GM23338 (cell line): ENCODE measurements at regions not wholly inside any gene's neighbourhood (a gene's known extent, or its start where the extent isn't known, plus 50 kb on each side); places are given as distances from the start of the nearest gene placed in this dataset.

Experiments used
- ATAC-seq: fragments of 200-7000 bp; cut with Tn5 transposase; 3 replicates; pipeline ENCODE4 v1.9.1; 2020
- DNase-seq: peaks from one replicate; pipeline ENCODE4 v3.0.0-alpha.2; 2015; ENCODE audit warnings: low spot score
- H2AFZ ChIP-seq: fragments of 200-600 bp; sonication (generic); 2 replicates; pipeline ENCODE4 v1.8.0; 2016; ENCODE audit warnings: antibody characterized with exemption, mild to moderate bottlenecking, moderate library complexity
- H3F3A ChIP-seq: fragments of 200-600 bp; sonication (generic); replicated peaks from 2 replicates; pipeline ENCODE4 v1.8.0; 2017; ENCODE audit warnings: antibody characterized with exemption, mixed run types, low read depth
- H3K27ac ChIP-seq: fragments of 200-600 bp; sonication (generic); 2 replicates; pipeline ENCODE4 v1.6.1; 2016; ENCODE audit warnings: low read depth
- H3K27me3 ChIP-seq: fragments of 200-600 bp; sonication (generic); 2 replicates; pipeline ENCODE4 v1.8.0; 2016; ENCODE audit warnings: mild to moderate bottlenecking, mixed run types, moderate library complexity; ENCODE audit not compliant: insufficient read depth
- H3K36me3 ChIP-seq: fragments of 200-600 bp; sonication (generic); 2 replicates; pipeline ENCODE4 v1.8.0; 2016; ENCODE audit warnings: mild to moderate bottlenecking; ENCODE audit not compliant: insufficient read depth
- H3K4me1 ChIP-seq: fragments of 200-600 bp; sonication (generic); 2 replicates; pipeline ENCODE4 v1.8.0; 2016; ENCODE audit warnings: mild to moderate bottlenecking, moderate library complexity; ENCODE audit not compliant: insufficient read depth
- H3K4me2 ChIP-seq: fragments of 200-600 bp; sonication (generic); 2 replicates; pipeline ENCODE4 v1.7.1; 2017; ENCODE audit warnings: mixed run types
- H3K4me3 ChIP-seq: fragments of 200-600 bp; sonication (generic); 2 replicates; pipeline ENCODE4 v1.6.1; 2016; ENCODE audit warnings: mixed run types
- H3K79me2 ChIP-seq: fragments of 200-600 bp; sonication (generic); replicated peaks from 2 replicates; pipeline ENCODE4 v1.8.0; 2017; ENCODE audit warnings: mild to moderate bottlenecking; ENCODE audit not compliant: insufficient read depth
- H3K9me2 ChIP-seq: fragments of 200-600 bp; sonication (generic); 2 replicates; pipeline ENCODE4 v1.8.0; 2017; ENCODE audit not compliant: insufficient read depth
- H4K20me1 ChIP-seq: fragments of 200-600 bp; sonication (generic); replicated peaks from 2 replicates; pipeline ENCODE4 v1.8.0; 2017; ENCODE audit warnings: mild to moderate bottlenecking; ENCODE audit not compliant: insufficient read depth
- H3K27ac Mint-ChIP-seq: 2 replicates; pipeline ENCODE4 v1.8.0; 2020; ENCODE audit warnings: inconsistent platforms, mild to moderate bottlenecking, moderate library complexity, mixed read lengths
- H3K27me3 Mint-ChIP-seq: 3 replicates; pipeline ENCODE4 v1.8.0; 2022; ENCODE audit warnings: low read depth, mild to moderate bottlenecking, moderate library complexity, mixed read lengths, inconsistent platforms; ENCODE audit not compliant: insufficient read depth, poor library complexity
- H3K36me3 Mint-ChIP-seq: 3 replicates; pipeline ENCODE4 v1.8.0; 2021; ENCODE audit warnings: low read depth, mild to moderate bottlenecking, inconsistent platforms, moderate library complexity, mixed read lengths
- H3K4me1 Mint-ChIP-seq: 3 replicates; pipeline ENCODE4 v1.8.0; 2020; ENCODE audit warnings: mild to moderate bottlenecking, inconsistent platforms, mixed read lengths
- H3K4me3 Mint-ChIP-seq: 3 replicates; pipeline ENCODE4 v1.8.0; 2021; ENCODE audit warnings: moderate library complexity, mild to moderate bottlenecking, inconsistent platforms, mixed read lengths
- H3K9me3 Mint-ChIP-seq: 3 replicates; pipeline ENCODE4 v1.8.0; 2020; ENCODE audit warnings: moderate library complexity, mild to moderate bottlenecking, inconsistent platforms, mixed read lengths
- CREB1 ChIP-seq: fragments of 250-450 bp; sonication (Bioruptor Pico); IDR thresholded peaks from 2 replicates; pipeline ENCODE4 v1.5.0; 2020; ENCODE audit warnings: low read depth, mild to moderate bottlenecking, moderate library complexity
- EZH2 ChIP-seq: fragments of 200-600 bp; sonication (generic); IDR thresholded peaks from one replicate; pipeline ENCODE4 v1.8.0; 2017; ENCODE audit warnings: antibody characterized with exemption, mild to moderate bottlenecking, low read depth; ENCODE audit not compliant: unreplicated experiment
- EZH2phosphoT487 ChIP-seq: fragments of 200-600 bp; sonication (generic); IDR thresholded peaks from one replicate; pipeline ENCODE4 v1.8.1; 2018; ENCODE audit warnings: antibody characterized with exemption; ENCODE audit not compliant: unreplicated experiment
- JUNB ChIP-seq: IDR thresholded peaks from one replicate; pipeline ENCODE4 v1.6.1; 2016; ENCODE audit warnings: antibody characterized with exemption; ENCODE audit not compliant: unreplicated experiment
- POLR2AphosphoS5 ChIP-seq: IDR thresholded peaks from 2 replicates; pipeline ENCODE4 v1.6.1; 2016; ENCODE audit warnings: antibody characterized with exemption, low read depth
- STAT1 ChIP-seq: IDR thresholded peaks from one replicate; pipeline ENCODE4 v1.6.1; 2016; ENCODE audit warnings: antibody characterized with exemption; ENCODE audit not compliant: unreplicated experiment
- ZNF114 ChIP-seq: fragments of 250-450 bp; sonication (Bioruptor Pico); IDR thresholded peaks from 2 replicates; pipeline ENCODE4 v1.5.0; 2020; ENCODE audit warnings: mild to moderate bottlenecking, moderate library complexity
- ZNF331 ChIP-seq: fragments of 250-450 bp; sonication (Bioruptor Pico); IDR thresholded peaks from 2 replicates; pipeline ENCODE4 v1.5.0; 2020; ENCODE audit warnings: low read depth, mild to moderate bottlenecking, moderate library complexity
- ZNF462 ChIP-seq: fragments of 250-450 bp; sonication (Bioruptor Pico); IDR thresholded peaks from 2 replicates; pipeline ENCODE4 v1.5.0; 2020; ENCODE audit warnings: mild to moderate bottlenecking, moderate library complexity
- TF ChIP-seq, protein P1 (sequence below): IDR thresholded peaks from one replicate; pipeline ENCODE4 v1.6.1; 2018; ENCODE audit warnings: antibody characterized with exemption; ENCODE audit not compliant: unreplicated experiment
- TF ChIP-seq, protein P2 (sequence below), 2 experiments: fragments of 200-600 bp in 1 of 2; sonication (generic) in 1 of 2; conservative IDR thresholded peaks; 2 replicates each; pipeline versions ENCODE4 v1.5.1 to v1.6.1; 2016 to 2017; ENCODE audit warnings: antibody characterized with exemption in 2 of 2, low read depth in 2 of 2, mild to moderate bottlenecking in 2 of 2, moderate library complexity in 1 of 2
- TF ChIP-seq, protein P3 (sequence below): IDR thresholded peaks from 2 replicates; pipeline ENCODE4 v1.6.1; 2016; ENCODE audit warnings: antibody characterized with exemption

- no peaks in the 10 kb centered on the region for H3K36me3 ChIP-seq
- peaks cover 14% of the 10 kb centered on the region; the same call in 2 of the 3 replicates for H3K36me3 Mint-ChIP-seq
- no peaks in the 10 kb centered on the region for H3K27me3 Mint-ChIP-seq
- 0 out of 2 replicates have a peak, but pooled peaks cover 9% of the 10 kb centered on the region for H3K9me2 ChIP-seq
- H3K27ac Mint-ChIP-seq, result no peak overlapping the region
- no peaks in the 10 kb centered on the region; the same call in 2 of the 3 replicates for H3K4me1 Mint-ChIP-seq
- no peak overlapping the region for H3K27ac ChIP-seq
- H3K9me3 Mint-ChIP-seq, result peaks cover 21% of the 10 kb centered on the region
- H4K20me1 ChIP-seq, result no peaks in the 10 kb centered on the region
- TF ChIP-seq ZNF114 (no peak), EZH2 (no peak), ZNF462 (CRISPR knock-in tag) (no peak), EZH2phosphoT487 (no peak), POLR2AphosphoS5 (no peak), STAT1 (no peak), JUNB (no peak), CREB1 (CRISPR knock-in tag) (no peak), ZNF331 (CRISPR knock-in tag) (no peak)
- TF ChIP-seq, protein P1, sequence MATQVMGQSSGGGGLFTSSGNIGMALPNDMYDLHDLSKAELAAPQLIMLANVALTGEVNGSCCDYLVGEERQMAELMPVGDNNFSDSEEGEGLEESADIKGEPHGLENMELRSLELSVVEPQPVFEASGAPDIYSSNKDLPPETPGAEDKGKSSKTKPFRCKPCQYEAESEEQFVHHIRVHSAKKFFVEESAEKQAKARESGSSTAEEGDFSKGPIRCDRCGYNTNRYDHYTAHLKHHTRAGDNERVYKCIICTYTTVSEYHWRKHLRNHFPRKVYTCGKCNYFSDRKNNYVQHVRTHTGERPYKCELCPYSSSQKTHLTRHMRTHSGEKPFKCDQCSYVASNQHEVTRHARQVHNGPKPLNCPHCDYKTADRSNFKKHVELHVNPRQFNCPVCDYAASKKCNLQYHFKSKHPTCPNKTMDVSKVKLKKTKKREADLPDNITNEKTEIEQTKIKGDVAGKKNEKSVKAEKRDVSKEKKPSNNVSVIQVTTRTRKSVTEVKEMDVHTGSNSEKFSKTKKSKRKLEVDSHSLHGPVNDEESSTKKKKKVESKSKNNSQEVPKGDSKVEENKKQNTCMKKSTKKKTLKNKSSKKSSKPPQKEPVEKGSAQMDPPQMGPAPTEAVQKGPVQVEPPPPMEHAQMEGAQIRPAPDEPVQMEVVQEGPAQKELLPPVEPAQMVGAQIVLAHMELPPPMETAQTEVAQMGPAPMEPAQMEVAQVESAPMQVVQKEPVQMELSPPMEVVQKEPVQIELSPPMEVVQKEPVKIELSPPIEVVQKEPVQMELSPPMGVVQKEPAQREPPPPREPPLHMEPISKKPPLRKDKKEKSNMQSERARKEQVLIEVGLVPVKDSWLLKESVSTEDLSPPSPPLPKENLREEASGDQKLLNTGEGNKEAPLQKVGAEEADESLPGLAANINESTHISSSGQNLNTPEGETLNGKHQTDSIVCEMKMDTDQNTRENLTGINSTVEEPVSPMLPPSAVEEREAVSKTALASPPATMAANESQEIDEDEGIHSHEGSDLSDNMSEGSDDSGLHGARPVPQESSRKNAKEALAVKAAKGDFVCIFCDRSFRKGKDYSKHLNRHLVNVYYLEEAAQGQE, result no peak
- TF ChIP-seq, protein P2, sequence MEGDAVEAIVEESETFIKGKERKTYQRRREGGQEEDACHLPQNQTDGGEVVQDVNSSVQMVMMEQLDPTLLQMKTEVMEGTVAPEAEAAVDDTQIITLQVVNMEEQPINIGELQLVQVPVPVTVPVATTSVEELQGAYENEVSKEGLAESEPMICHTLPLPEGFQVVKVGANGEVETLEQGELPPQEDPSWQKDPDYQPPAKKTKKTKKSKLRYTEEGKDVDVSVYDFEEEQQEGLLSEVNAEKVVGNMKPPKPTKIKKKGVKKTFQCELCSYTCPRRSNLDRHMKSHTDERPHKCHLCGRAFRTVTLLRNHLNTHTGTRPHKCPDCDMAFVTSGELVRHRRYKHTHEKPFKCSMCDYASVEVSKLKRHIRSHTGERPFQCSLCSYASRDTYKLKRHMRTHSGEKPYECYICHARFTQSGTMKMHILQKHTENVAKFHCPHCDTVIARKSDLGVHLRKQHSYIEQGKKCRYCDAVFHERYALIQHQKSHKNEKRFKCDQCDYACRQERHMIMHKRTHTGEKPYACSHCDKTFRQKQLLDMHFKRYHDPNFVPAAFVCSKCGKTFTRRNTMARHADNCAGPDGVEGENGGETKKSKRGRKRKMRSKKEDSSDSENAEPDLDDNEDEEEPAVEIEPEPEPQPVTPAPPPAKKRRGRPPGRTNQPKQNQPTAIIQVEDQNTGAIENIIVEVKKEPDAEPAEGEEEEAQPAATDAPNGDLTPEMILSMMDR (conservative IDR thresholded peaks at IDR 0.05; ENCODE audit: low read depth in 2 of 2), result no peak
- TF ChIP-seq, protein P3, sequence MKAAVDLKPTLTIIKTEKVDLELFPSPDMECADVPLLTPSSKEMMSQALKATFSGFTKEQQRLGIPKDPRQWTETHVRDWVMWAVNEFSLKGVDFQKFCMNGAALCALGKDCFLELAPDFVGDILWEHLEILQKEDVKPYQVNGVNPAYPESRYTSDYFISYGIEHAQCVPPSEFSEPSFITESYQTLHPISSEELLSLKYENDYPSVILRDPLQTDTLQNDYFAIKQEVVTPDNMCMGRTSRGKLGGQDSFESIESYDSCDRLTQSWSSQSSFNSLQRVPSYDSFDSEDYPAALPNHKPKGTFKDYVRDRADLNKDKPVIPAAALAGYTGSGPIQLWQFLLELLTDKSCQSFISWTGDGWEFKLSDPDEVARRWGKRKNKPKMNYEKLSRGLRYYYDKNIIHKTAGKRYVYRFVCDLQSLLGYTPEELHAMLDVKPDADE, result no peak
- no peak overlapping the region for H3K4me3 Mint-ChIP-seq
- no peak overlapping the region for H3K4me2 ChIP-seq
- H3K4me1 ChIP-seq, result no peaks in the 10 kb centered on the region
- H2AFZ ChIP-seq, result no peak overlapping the region
- no peaks in the 10 kb centered on the region for H3K79me2 ChIP-seq
- H3K27me3 ChIP-seq, result no peaks in the 10 kb centered on the region
- H3F3A ChIP-seq, result no peaks in the 10 kb centered on the region
- no peak overlapping the region for H3K4me3 ChIP-seq
- no peak for ATAC-seq
- no peak for DNase-seq
Measured at GRCh38 chr11:23995891-23996290, 501.0 kb upstream of the LUZP2 start.
